CD4-positive, alpha-beta memory T cell (primary cell): ENCODE measurements at regions not wholly inside any gene's neighbourhood (a gene's known extent, or its start where the extent isn't known, plus 50 kb on each side); places are given as distances from the start of the nearest gene placed in this dataset.

Experiments
- CTCF ChIA-PET: fragments of 350-600 bp; sonication (Branson Sonifier 250); formaldehyde crosslinking; loops from one replicate; lab custom pipeline; 2021; ENCODE audit warnings: inconsistent platforms; ENCODE audit not compliant: partially characterized antibody; lab: Charles Lee
- POLR2A ChIA-PET: fragments of 350-600 bp; sonication (Branson Sonifier 250); formaldehyde crosslinking; loops from one replicate; lab custom pipeline; 2021; ENCODE audit not compliant: partially characterized antibody; lab: Charles Lee
- DNase-seq, 5 donors: peaks; one replicate each; pipeline versions ENCODE4 v3.0.0 to v3.0.0-alpha.2; 2020 to 2022; ENCODE audit warnings: mixed read lengths in 1 of 5
- H3K27ac ChIP-seq: one replicate; pipeline ENCODE4 v1.7.0; 2013; ENCODE audit warnings: low read depth, low read length
- H3K27me3 ChIP-seq: 2 replicates; pipeline ENCODE4 v1.7.0; 2013; ENCODE audit warnings: mild to moderate bottlenecking, low read length, moderate library complexity; ENCODE audit not compliant: insufficient read depth
- H3K36me3 ChIP-seq: 2 replicates; pipeline ENCODE4 v1.7.0; 2013; ENCODE audit warnings: mild to moderate bottlenecking, low read length, moderate library complexity; ENCODE audit not compliant: insufficient read depth
- H3K4me1 ChIP-seq: 2 replicates; pipeline ENCODE4 v1.7.0; 2013; ENCODE audit warnings: mild to moderate bottlenecking, low read length, moderate library complexity; ENCODE audit not compliant: insufficient read depth
- H3K4me3 ChIP-seq, 2 donors: one replicate each; pipeline ENCODE4 v1.7.0; 2013; ENCODE audit warnings: low read length in 2 of 2, mild to moderate bottlenecking in 1 of 2
- H3K9me3 ChIP-seq, 2 donors: one replicate each; pipeline ENCODE4 v1.7.0; 2013; ENCODE audit warnings: low read length in 2 of 2, control low read depth in 1 of 2; ENCODE audit not compliant: control insufficient read depth in 1 of 2
- H3K27ac Mint-ChIP-seq, 7 donors: one replicate each; pipeline ENCODE4 v1.8.0; 2020 to 2021; ENCODE audit warnings: mixed read lengths in 7 of 7, mild to moderate bottlenecking in 6 of 7, inconsistent platforms in 3 of 7, moderate library complexity in 3 of 7
- H3K27me3 Mint-ChIP-seq, 2 donors: one replicate each; pipeline ENCODE4 v1.8.0; 2020 to 2021; ENCODE audit warnings: mixed read lengths in 2 of 2
- H3K36me3 Mint-ChIP-seq, 2 donors: one replicate each; pipeline ENCODE4 v1.8.0; 2020 to 2021; ENCODE audit warnings: mixed read lengths in 2 of 2, inconsistent platforms in 1 of 2, mild to moderate bottlenecking in 1 of 2
- H3K4me1 Mint-ChIP-seq, 4 donors: one replicate each; pipeline ENCODE4 v1.8.0; 2020 to 2021; ENCODE audit warnings: mixed read lengths in 4 of 4, mild to moderate bottlenecking in 1 of 4
- H3K4me3 Mint-ChIP-seq, 8 donors: one replicate each; pipeline ENCODE4 v1.8.0; 2020 to 2021; ENCODE audit warnings: mixed read lengths in 8 of 8, mild to moderate bottlenecking in 7 of 8, moderate library complexity in 6 of 8, inconsistent platforms in 3 of 8
- H3K9me3 Mint-ChIP-seq, 8 donors: one replicate each; pipeline ENCODE4 v1.8.0; 2020 to 2021; ENCODE audit warnings: mixed read lengths in 8 of 8, mild to moderate bottlenecking in 5 of 8, inconsistent platforms in 3 of 8, moderate library complexity in 1 of 8
- intact Hi-C: fragments of 100-400 bp; cut with micrococcal nuclease; formaldehyde crosslinking; loops from one replicate; pipeline ENCODE4 v1.15.1; 2023

- CTCF ChIA-PET: interaction anchor here (0.7 to 3.0 kb wide), 15 partner anchors 13 to 175 kb away, joined by 3 to 58 read pairs (median 6); partner anchors contain the start of gene RUNX3
- peak overlapping the region; percentile 99 for H3K27ac ChIP-seq
- Mint-ChIP-seq H3K4me1 (peaks cover 27 to 76% (median 49%) of the 10 kb centered on the region in 4 donors), H3K4me3 (peak overlapping the region; percentile 35 to 89 (median 70)), H3K27me3 (no peaks in the 10 kb centered on the region), H3K9me3 (no peaks in the 10 kb centered on the region), H3K27ac (peak overlapping the region; percentile 95 to 99 (median 97)), H3K36me3 (no peaks in the 10 kb centered on the region)
- POLR2A ChIA-PET: interaction anchor here (0.9 to 9.0 kb wide), 28 partner anchors 9 to 542 kb away, joined by 3 to 172 read pairs (median 6); partner anchors contain the start of genes CLIC4, RSRP1 and RUNX3
- H3K4me3 ChIP-seq: peak overlapping the region; percentile 14 to 20
- H3K36me3 ChIP-seq: no peaks in the 10 kb centered on the region
- peaks cover 74% of the 10 kb centered on the region for H3K4me1 ChIP-seq
- no peaks in the 10 kb centered on the region for H3K9me3 ChIP-seq
- peak; percentile 90 to 99 (median 94) for DNase-seq
- H3K27me3 ChIP-seq: no peaks in the 10 kb centered on the region
- intact Hi-C loops: loop anchor here (1.0 to 2.0 kb wide), 7 partner anchors 10 to 380 kb away; partner anchors contain the start of gene RUNX3
Measured at GRCh38 chr1:25022361-25023189, 92.5 kb upstream of the RUNX3 start.

GRCh38 chr1:25021591-25022215 lies 91.6 kb upstream of the RUNX3 start:
- H3K4me3 Mint-ChIP-seq: peak overlapping the region in 3 of 8 donors; percentile 5 to 15 (median 15)
- no peak overlapping the region for H3K4me3 ChIP-seq
- CTCF ChIA-PET: interaction anchor here (0.7 to 3.0 kb wide), 11 partner anchors 13 to 93 kb away, joined by 4 to 58 read pairs (median 7); partner anchors contain the start of gene RUNX3

DNA sequence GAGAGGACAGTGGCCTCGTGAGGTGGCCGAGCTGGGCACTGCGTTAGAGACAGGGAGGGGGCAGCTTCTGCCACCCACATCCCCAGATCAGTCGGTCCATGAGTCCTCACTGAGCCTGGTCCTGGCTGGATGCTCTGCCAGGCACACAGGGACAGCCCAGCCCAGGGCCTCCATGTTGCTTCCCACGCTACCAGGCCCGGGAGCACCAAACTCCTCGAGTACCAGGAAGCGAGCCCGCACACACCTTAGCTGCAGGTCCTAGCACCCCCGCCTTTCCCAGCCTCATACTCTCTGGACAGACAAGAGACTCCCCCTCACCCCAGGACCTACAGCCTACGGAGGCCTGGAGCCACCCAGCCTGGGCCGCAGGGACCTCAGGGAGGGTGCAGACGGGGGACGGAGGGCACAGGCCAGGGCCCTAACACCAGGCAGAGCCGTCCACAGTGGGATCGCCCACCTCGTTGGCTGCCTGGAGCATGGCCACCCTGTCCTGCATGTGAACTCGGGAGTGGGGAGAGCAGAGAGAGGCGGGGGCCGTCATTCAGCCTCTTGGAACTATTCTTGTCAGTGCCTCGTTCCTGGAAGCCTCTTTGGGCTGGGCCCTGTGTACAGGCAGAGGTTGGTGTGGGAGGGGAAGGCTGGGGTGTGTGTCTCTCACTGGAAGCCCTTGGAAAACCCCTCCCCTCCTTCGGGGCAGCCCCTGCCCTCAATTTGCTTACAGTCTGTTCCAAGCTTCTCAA lies 90.9 kb upstream of the RUNX3 start:
- ChIA-PET CTCF (interaction anchor here (1.4 to 2.5 kb wide), 2 partner anchors 14 to 34 kb away, joined by 5 to 58 read pairs; no protein-coding TSS in a partner anchor), POLR2A (interaction anchor here (1.0 to 6.1 kb wide), 6 partner anchors 13 to 276 kb away, joined by 3 to 131 read pairs (median 52); partner anchors contain the start of gene CLIC4)
- Histone ChIP-seq H3K27me3 (no peaks in the 10 kb centered on the region), H3K4me3 (no peak overlapping the region), H3K27ac (peak overlapping the region; percentile 99), H3K4me1 (peaks cover 71% of the 10 kb centered on the region), H3K36me3 (no peaks in the 10 kb centered on the region), H3K9me3 (no peaks in the 10 kb centered on the region)
- H3K27ac Mint-ChIP-seq: peak overlapping the region; percentile 61 to 99 (median 95)
- H3K4me1 Mint-ChIP-seq: peaks cover 28 to 79% (median 51%) of the 10 kb centered on the region in 4 donors
- H3K27me3 Mint-ChIP-seq: no peaks in the 10 kb centered on the region
- no peaks in the 10 kb centered on the region for H3K36me3 Mint-ChIP-seq
- no peak for DNase-seq
- intact Hi-C loops: no loop called here
- peak overlapping the region in 2 of 8 donors; percentile 15 to 39 for H3K4me3 Mint-ChIP-seq
- no peaks in the 10 kb centered on the region for H3K9me3 Mint-ChIP-seq

More at GRCh38 chr1:25021591-25022215, 91.6 kb upstream of the RUNX3 start:
- peaks cover 73% of the 10 kb centered on the region for H3K4me1 ChIP-seq
- Mint-ChIP-seq H3K27me3 (no peaks in the 10 kb centered on the region), H3K4me1 (peaks cover 28 to 79% (median 52%) of the 10 kb centered on the region in 4 donors), H3K9me3 (no peaks in the 10 kb centered on the region), H3K27ac (peak overlapping the region; percentile 61 to 99 (median 95)), H3K36me3 (no peaks in the 10 kb centered on the region)
- no peaks in the 10 kb centered on the region for H3K36me3 ChIP-seq
- peak overlapping the region; percentile 99 for H3K27ac ChIP-seq
- H3K27me3 ChIP-seq: no peaks in the 10 kb centered on the region
- POLR2A ChIA-PET: interaction anchor here (0.9 to 9.0 kb wide), 27 partner anchors 8 to 543 kb away, joined by 3 to 172 read pairs (median 6); partner anchors contain the start of genes CLIC4, RSRP1 and RUNX3
- no peaks in the 10 kb centered on the region for H3K9me3 ChIP-seq
- DNase-seq: no peak
- intact Hi-C loops: loop anchor here (1.0 to 2.0 kb wide), 7 partner anchors 11 to 379 kb away; partner anchors contain the start of gene RUNX3

DNA sequence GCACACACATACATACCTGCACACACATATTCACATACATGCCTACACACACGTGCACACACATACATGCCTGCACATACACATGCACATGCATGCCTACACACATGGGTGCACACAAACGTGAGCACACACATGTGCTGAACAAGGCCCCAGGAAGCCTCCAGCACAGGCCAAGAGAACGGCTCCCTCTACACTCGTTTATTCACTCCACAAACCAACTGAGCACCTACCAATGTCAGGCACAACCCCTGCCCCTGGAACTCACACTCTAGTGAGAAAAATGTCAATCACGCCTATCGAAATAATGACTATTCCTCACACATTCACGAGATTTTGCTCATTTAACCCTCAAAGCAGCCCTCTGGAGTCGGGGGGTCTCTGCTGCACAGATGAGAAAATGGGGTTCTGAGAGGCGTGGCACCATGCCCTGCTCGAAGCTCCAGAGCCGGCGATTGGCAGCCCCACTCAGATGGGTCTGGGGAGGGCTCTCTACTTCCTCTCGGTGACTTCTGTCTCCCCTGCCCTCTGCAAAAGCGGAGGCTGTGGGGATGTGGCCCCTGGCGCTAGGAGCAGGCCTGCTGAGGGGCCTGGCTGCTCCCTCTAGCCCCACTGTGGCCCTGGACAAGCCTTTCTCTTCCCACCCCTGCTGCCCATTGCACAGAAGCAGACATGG lies 90.2 kb upstream of the RUNX3 start:
- Mint-ChIP-seq H3K4me1 (peaks cover 28 to 73% (median 47%) of the 10 kb centered on the region in 4 donors), H3K4me3 (peak overlapping the region in 3 of 8 donors; percentile 14 to 33 (median 25)), H3K36me3 (no peaks in the 10 kb centered on the region), H3K27ac (peak overlapping the region; percentile 69 to 99 (median 95)), H3K9me3 (no peaks in the 10 kb centered on the region), H3K27me3 (no peaks in the 10 kb centered on the region)
- Histone ChIP-seq H3K27me3 (no peaks in the 10 kb centered on the region), H3K4me1 (peaks cover 66% of the 10 kb centered on the region), H3K9me3 (no peaks in the 10 kb centered on the region), H3K27ac (peak overlapping the region; percentile 99), H3K36me3 (no peaks in the 10 kb centered on the region), H3K4me3 (no peak overlapping the region)
- intact Hi-C loops: no loop called here
- DNase-seq: peak in 1 of 5 donors; percentile 31
- ChIA-PET POLR2A (interaction anchor here (1.2 to 4.8 kb wide), 3 partner anchors 14 to 34 kb away, joined by 3 to 131 read pairs (median 15); no protein-coding TSS in a partner anchor), CTCF (no interaction called here)

DNA sequence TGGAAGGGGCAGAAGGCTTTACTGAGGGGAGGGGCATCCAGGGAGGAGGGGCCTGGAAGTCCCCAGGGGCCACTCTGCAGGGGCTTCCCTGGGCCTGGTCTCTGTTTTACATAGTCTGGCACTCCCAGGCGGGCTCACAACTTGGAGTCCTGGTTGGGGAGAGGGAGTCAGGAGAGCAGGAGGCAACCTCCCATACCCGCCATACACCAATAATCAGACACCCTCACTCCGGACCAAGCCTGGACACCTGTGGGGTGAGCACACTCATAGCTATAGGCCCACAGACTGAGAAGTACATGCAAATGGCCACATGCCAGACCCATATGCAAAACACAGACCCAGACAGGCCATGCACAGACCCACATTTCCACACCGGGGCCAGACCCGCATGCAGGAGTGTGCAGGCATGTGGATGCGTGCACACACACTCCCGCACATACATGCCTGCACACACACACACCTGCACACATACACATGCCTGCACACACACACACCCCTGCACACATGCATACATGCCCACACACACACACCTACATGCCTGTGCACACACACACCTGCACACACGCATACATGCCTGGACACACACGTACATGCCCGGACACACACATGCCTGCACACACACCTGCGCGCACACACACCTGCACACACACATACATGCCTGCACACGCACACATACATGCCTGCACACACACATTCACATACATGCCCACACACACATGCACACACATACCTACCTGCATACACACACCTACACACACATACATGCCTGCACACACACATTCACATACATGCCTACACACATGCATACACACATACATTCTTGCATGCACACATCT lies 89.5 kb upstream of the RUNX3 start:
- no peak overlapping the region for H3K4me3 ChIP-seq
- peaks cover 24 to 65% (median 42%) of the 10 kb centered on the region in 4 donors for H3K4me1 Mint-ChIP-seq
- H3K36me3 Mint-ChIP-seq: no peaks in the 10 kb centered on the region
- H3K4me3 Mint-ChIP-seq: peak overlapping the region in 3 of 8 donors; percentile 14 to 33 (median 25)
- peak overlapping the region; percentile 59 to 95 (median 82) for H3K27ac Mint-ChIP-seq
- no peaks in the 10 kb centered on the region for H3K36me3 ChIP-seq
- POLR2A ChIA-PET: interaction anchor here (4.8 kb wide), 1 partner anchor 14 kb away, joined by 131 read pairs; no protein-coding TSS in a partner anchor
- H3K9me3 ChIP-seq: no peaks in the 10 kb centered on the region
- peaks cover 58% of the 10 kb centered on the region for H3K4me1 ChIP-seq
- no peaks in the 10 kb centered on the region for H3K27me3 ChIP-seq
- no peak for DNase-seq
- H3K27me3 Mint-ChIP-seq: no peaks in the 10 kb centered on the region
- H3K27ac ChIP-seq: no peak overlapping the region
- intact Hi-C loops: no loop called here
- H3K9me3 Mint-ChIP-seq: no peaks in the 10 kb centered on the region
- CTCF ChIA-PET: no interaction called here
